AG04449 (cell line): ENCODE measurements at regions not wholly inside any gene's neighbourhood (a gene's known extent, or its start where the extent isn't known, plus 50 kb on each side); places are given as distances from the start of the nearest gene placed in this dataset.

Source experiments
- CTCF ChIA-PET: fragments of 350-600 bp; formaldehyde crosslinking; extraction: SDS; loops from one replicate; lab custom pipeline; 2021; ENCODE audit warnings: antibody characterized with exemption; lab: Yijun Ruan, JAX
- POLR2A ChIA-PET: fragments of 400-600, 350-600 bp; formaldehyde crosslinking; extraction: SDS; loops from one replicate; lab custom pipeline; 2020; ENCODE audit warnings: antibody characterized with exemption, inconsistent platforms; lab: Yijun Ruan, JAX
- DNase-seq: peaks from one replicate; pipeline ENCODE4 v3.0.0-alpha.2; 2010; ENCODE audit warnings: low read depth, low spot score
- H3K4me3 ChIP-seq: 2 replicates; pipeline ENCODE4 v1.5.1; 2011; ENCODE audit warnings: low read depth, mild to moderate bottlenecking, control low read depth, low read length
- CTCF ChIP-seq: IDR thresholded peaks from one replicate; pipeline ENCODE4 v1.5.1; 2011; ENCODE audit warnings: mild to moderate bottlenecking, moderate library complexity, low read length, control low read depth, inconsistent platforms; ENCODE audit not compliant: insufficient read depth; ENCODE audit errors: missing control alignments

- no peak for DNase-seq
- H3K4me3 ChIP-seq, result no peak overlapping the region
- POLR2A ChIA-PET, result no interaction called here
- TF ChIP-seq CTCF, result no peak
- CTCF ChIA-PET, result no interaction called here
Observed at GRCh38 chr2:222146488-222146887, 152.3 kb downstream of the PAX3 start.

GRCh38 chr2:222142027-222142426 lies 156.8 kb downstream of the PAX3 start:
- DNase-seq, result peak; percentile 12
- no peak overlapping the region for H3K4me3 ChIP-seq
- no peak for TF ChIP-seq CTCF
- CTCF ChIA-PET, result no interaction called here
- POLR2A ChIA-PET, result no interaction called here

- H3K4me3 ChIP-seq, result no peak overlapping the region
- no peak for TF ChIP-seq CTCF
- POLR2A ChIA-PET, result no interaction called here
- CTCF ChIA-PET, result no interaction called here
- DNase-seq, result no peak
Observed at GRCh38 chr2:222136106-222136630, 162.6 kb downstream of the PAX3 start.

GRCh38 chr2:222134654-222135053 lies 164.1 kb downstream of the PAX3 start:
- no peak for TF ChIP-seq CTCF
- ChIA-PET POLR2A (no interaction called here), CTCF (no interaction called here)
- H3K4me3 ChIP-seq, result no peak overlapping the region
- DNase-seq, result no peak

GRCh38 chr2:222133897-222134296 lies 164.9 kb downstream of the PAX3 start:
- CTCF ChIA-PET, result no interaction called here
- TF ChIP-seq CTCF, result no peak
- POLR2A ChIA-PET, result no interaction called here
- DNase-seq, result no peak
- H3K4me3 ChIP-seq, result no peak overlapping the region

- POLR2A ChIA-PET, result no interaction called here
- DNase-seq, result no peak
- no peak for TF ChIP-seq CTCF
- CTCF ChIA-PET, result no interaction called here
- no peak overlapping the region for H3K4me3 ChIP-seq
Observed at GRCh38 chr2:222130855-222131254, 167.9 kb downstream of the PAX3 start.
